Choroid plexus epithelial cell (primary cell): ENCODE measurements at regions not wholly inside any gene's neighbourhood (a gene's known extent, or its start where the extent isn't known, plus 50 kb on each side); places are given as distances from the start of the nearest gene placed in this dataset.

Experiments
- DNase-seq: peaks from one replicate; pipeline ENCODE4 v3.0.0-alpha.2; 2010; ENCODE audit warnings: low read depth
- H3K4me3 ChIP-seq: 2 replicates; pipeline ENCODE4 v1.5.1; 2011; ENCODE audit warnings: low read depth, mild to moderate bottlenecking, control low read depth, low read length, moderate library complexity
- TF ChIP-seq, protein P1 (sequence below): conservative IDR thresholded peaks from 2 replicates; pipeline ENCODE4 v1.5.1; 2011; ENCODE audit warnings: low read depth, mild to moderate bottlenecking, control low read depth, inconsistent platforms, low read length, moderate library complexity

- peak; percentile 67 for DNase-seq
- H3K4me3 ChIP-seq = no peak overlapping the region
- TF ChIP-seq, protein P1, sequence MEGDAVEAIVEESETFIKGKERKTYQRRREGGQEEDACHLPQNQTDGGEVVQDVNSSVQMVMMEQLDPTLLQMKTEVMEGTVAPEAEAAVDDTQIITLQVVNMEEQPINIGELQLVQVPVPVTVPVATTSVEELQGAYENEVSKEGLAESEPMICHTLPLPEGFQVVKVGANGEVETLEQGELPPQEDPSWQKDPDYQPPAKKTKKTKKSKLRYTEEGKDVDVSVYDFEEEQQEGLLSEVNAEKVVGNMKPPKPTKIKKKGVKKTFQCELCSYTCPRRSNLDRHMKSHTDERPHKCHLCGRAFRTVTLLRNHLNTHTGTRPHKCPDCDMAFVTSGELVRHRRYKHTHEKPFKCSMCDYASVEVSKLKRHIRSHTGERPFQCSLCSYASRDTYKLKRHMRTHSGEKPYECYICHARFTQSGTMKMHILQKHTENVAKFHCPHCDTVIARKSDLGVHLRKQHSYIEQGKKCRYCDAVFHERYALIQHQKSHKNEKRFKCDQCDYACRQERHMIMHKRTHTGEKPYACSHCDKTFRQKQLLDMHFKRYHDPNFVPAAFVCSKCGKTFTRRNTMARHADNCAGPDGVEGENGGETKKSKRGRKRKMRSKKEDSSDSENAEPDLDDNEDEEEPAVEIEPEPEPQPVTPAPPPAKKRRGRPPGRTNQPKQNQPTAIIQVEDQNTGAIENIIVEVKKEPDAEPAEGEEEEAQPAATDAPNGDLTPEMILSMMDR = no peak
Observed at GRCh38 chr9:81456431-81457006, 232.8 kb downstream of the TLE1 start.

DNA sequence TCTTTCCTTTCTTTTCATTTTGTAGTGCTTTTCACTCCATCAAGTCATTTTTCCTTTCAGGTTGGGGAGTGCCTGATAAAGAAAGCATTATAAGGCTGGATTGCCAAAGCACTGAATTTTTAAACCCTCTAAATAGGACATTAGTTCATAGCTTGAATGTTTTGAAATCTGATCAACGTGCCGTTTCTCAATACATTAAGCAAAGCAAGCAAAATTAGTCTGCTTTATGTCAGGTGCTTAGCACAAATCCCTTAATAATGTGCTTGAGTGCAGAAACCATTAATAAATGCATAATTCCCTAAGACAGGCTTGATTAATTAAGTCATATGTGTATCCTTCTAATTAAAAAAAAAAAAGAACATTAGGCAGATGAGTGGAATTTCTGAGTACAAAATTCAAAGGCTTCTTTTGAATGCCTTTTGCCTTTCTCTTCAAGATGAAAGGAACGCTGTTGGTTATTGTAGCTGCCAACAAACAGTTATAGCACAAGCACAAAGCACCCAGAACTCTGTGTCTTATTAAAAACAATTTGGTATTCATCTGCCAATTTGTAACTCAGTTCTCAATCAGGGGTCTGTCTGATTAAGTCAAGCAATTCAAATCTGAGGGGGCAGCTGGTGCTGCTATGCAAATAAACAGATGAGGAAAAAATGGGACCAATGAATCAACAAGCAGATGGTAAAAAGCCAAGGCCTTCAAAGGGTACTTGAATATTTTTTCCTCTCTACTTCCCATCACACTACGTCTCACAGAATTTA is 233.7 kb downstream of the TLE1 start:
- H3K4me3 ChIP-seq = no peak overlapping the region
- TF ChIP-seq, protein P1 = no peak
- DNase-seq = peak; percentile 39

DNA sequence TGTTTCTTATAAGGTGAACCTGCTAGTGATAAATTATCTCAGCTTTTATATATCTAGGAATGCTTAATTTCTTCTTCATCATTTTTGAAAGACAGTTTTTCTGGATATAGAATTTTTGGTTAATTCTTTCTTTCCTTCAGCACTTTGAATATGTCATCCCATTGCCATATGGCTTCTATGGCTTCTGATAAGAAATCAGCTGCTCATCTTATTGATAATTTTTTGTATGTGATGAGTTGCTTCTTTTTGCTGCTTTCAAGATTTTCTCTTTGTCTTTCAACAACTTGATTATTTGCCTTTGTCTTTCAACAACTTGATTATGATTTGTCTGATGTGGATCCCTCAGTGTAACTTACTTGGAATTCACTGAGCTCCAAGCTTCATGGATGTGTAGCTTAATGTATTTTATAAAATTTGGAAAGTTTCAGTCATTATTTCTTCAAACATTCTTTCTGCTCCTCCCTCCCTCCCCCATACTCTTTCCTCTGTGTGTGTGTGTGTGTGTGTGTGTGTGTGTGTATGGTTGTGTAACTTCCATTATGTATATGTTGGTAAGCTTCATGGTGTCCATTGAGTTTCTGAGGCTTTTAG is 243.9 kb downstream of the TLE1 start:
- no peak for DNase-seq
- TF ChIP-seq, protein P1 = no peak
- no peak overlapping the region for H3K4me3 ChIP-seq

DNA sequence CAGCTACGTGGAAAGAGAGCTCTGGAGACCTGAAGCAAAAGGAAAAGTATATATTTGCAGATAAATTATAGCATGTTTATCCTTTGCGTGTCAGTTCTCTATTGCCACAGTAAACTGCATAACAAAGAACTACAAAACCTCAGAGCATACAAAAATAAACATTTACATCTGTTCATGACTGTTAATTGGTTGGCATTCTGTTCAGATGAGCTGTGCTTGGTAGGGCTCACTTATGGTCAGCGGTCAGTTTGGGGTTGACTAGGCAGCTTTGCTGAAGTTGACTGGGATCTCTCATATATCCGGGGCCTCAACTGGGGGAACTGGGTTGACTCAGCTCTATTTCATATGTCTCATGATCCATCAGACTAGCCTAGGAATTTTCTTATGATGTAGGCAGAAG is 257.7 kb downstream of the TLE1 start:
- DNase-seq = peak; percentile 90
- TF ChIP-seq, protein P1 = no peak
- no peak overlapping the region for H3K4me3 ChIP-seq

DNA sequence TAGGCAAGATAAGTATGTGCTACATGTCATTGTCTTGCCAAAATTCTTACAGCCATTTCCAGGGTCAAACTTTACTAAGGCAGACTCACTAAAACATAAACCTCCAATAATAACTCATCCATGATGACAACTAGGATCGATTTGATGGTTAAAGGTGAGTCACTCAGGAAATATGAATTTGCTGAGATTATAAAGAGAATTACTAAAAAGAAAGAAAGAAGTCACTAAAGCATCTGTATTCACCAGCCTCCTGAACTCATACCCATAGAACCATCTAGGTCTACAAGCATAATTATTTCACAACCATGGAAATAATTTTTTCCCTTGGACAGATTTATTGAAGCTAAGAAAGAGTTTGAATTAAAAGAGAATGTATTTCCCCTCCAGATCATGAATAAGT is 258.6 kb downstream of the TLE1 start:
- TF ChIP-seq, protein P1 = no peak
- peak; percentile 13 for DNase-seq
- H3K4me3 ChIP-seq = no peak overlapping the region

GRCh38 chr9:81427870-81428269 is 261.5 kb downstream of the TLE1 start:
- TF ChIP-seq, protein P1 = no peak

GRCh38 chr9:81424431-81424830 is 264.9 kb downstream of the TLE1 start:
- TF ChIP-seq, protein P1 = no peak
- peak; percentile 32 for DNase-seq
- H3K4me3 ChIP-seq = no peak overlapping the region

More at GRCh38 chr9:81427870-81428269, 261.5 kb downstream of the TLE1 start:
- no peak for DNase-seq
- H3K4me3 ChIP-seq = no peak overlapping the region
